Gastrocnemius medialis (tissue), 4 donors: ENCODE measurements at regions not wholly inside any gene's neighbourhood (a gene's known extent, or its start where the extent isn't known, plus 50 kb on each side); places are given as distances from the start of the nearest gene placed in this dataset.

ENCODE experiments used
- ATAC-seq, 2 donors: fragments of 150-250 bp; one replicate each; pipeline ENCODE4 v1.9.1; 2016
- DNase-seq, 2 donors: peaks; one replicate each; pipeline ENCODE4 v3.0.0-alpha.2; 2019
- H3K27ac ChIP-seq, 4 donors: fragments of 200-600 bp; sonication (generic); 1 replicate in 1 of 4; 2 replicates in 3 of 4; pipeline ENCODE4 v1.5.1; 2016 to 2018; ENCODE audit warnings: mild to moderate bottlenecking in 2 of 4, moderate library complexity in 1 of 4
- H3K27me3 ChIP-seq, 3 donors: fragments of 200-600 bp; sonication (generic) in 2 of 3; 1 replicate in 1 of 3; 2 replicates in 2 of 3; pipeline versions ENCODE4 v1.5.1 to v1.6.0; 2016 to 2019; ENCODE audit warnings: mild to moderate bottlenecking in 1 of 3, moderate library complexity in 1 of 3
- H3K36me3 ChIP-seq, 2 donors: fragments of 200-600 bp; sonication (generic) in 1 of 2; one replicate each; pipeline ENCODE4 v1.5.1; 2017 to 2018
- H3K4me1 ChIP-seq, 2 donors: fragments of 200-600 bp; sonication (generic) in 1 of 2; one replicate each; pipeline ENCODE4 v1.5.1; 2016 to 2017; ENCODE audit warnings: mild to moderate bottlenecking in 2 of 2
- H3K4me3 ChIP-seq, 4 donors: fragments of 200-600 bp; sonication (generic) in 3 of 4; 1 replicate in 1 of 4; 2 replicates in 3 of 4; pipeline ENCODE4 v1.5.1; 2016 to 2019; ENCODE audit warnings: mild to moderate bottlenecking in 2 of 4
- H3K9me3 ChIP-seq, 3 donors: fragments of 200-600 bp; sonication (generic) in 2 of 3; 1 replicate in 1 of 3; 2 replicates in 2 of 3; pipeline ENCODE4 v1.5.1; 2016 to 2019
- POLR2A ChIP-seq, 2 donors: fragments of 450-650 bp; IDR thresholded peaks; one replicate each; pipeline ENCODE4 v1.6.1; 2017; ENCODE audit warnings: antibody characterized with exemption in 2 of 2, mild to moderate bottlenecking in 2 of 2, moderate library complexity in 2 of 2
- in situ Hi-C, 4 donors: fragments of 200-750 bp; cut with MboI; loops; one replicate each; pipeline versions ENCODE4 v1.15.0 to v1.8.0; 2017; ENCODE audit warnings: low sequenced_read_pairs in 4 of 4
- intact Hi-C: fragments of 100-400 bp; cut with DNase I; formaldehyde crosslinking; loops from one replicate; pipeline ENCODE4 v1.15.1; 2023; ENCODE audit warnings: low total_unique reads
- TF ChIP-seq, protein P1 (sequence below), 5 experiments: fragments of 450-650 bp in 3 of 5; fragments of 200-600 bp in 2 of 5; sonication (generic) in 2 of 5; IDR thresholded peaks in 4 of 5; conservative IDR thresholded peaks in 1 of 5; 1 replicate in 4 of 5; 2 replicates in 1 of 5; pipeline ENCODE4 v1.5.1; 2016 to 2019; ENCODE audit warnings: antibody characterized with exemption in 5 of 5, mild to moderate bottlenecking in 3 of 5, moderate library complexity in 3 of 5

- no peak for TF ChIP-seq POLR2A (IDR thresholded peaks at IDR 0.05)
- TF ChIP-seq, protein P1, sequence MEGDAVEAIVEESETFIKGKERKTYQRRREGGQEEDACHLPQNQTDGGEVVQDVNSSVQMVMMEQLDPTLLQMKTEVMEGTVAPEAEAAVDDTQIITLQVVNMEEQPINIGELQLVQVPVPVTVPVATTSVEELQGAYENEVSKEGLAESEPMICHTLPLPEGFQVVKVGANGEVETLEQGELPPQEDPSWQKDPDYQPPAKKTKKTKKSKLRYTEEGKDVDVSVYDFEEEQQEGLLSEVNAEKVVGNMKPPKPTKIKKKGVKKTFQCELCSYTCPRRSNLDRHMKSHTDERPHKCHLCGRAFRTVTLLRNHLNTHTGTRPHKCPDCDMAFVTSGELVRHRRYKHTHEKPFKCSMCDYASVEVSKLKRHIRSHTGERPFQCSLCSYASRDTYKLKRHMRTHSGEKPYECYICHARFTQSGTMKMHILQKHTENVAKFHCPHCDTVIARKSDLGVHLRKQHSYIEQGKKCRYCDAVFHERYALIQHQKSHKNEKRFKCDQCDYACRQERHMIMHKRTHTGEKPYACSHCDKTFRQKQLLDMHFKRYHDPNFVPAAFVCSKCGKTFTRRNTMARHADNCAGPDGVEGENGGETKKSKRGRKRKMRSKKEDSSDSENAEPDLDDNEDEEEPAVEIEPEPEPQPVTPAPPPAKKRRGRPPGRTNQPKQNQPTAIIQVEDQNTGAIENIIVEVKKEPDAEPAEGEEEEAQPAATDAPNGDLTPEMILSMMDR (IDR thresholded peaks at IDR 0.05 in 4 of 5, conservative IDR thresholded peaks at IDR 0.05 in 1 of 5): no peak
- Histone ChIP-seq H3K4me1 (no peaks in the 10 kb centered on the region), H3K27me3 (no peaks in the 10 kb centered on the region), H3K27ac (no peak overlapping the region), H3K36me3 (no peaks in the 10 kb centered on the region), H3K9me3 (no peaks in the 10 kb centered on the region), H3K4me3 (no peak overlapping the region)
- ATAC-seq (no peak), DNase-seq (no peak)
- intact Hi-C loops (no loop called here), in situ Hi-C loops (no loop called here)
Observed at GRCh38 chr21:28426545-28426944, 566.1 kb downstream of the LTN1 start.

DNA sequence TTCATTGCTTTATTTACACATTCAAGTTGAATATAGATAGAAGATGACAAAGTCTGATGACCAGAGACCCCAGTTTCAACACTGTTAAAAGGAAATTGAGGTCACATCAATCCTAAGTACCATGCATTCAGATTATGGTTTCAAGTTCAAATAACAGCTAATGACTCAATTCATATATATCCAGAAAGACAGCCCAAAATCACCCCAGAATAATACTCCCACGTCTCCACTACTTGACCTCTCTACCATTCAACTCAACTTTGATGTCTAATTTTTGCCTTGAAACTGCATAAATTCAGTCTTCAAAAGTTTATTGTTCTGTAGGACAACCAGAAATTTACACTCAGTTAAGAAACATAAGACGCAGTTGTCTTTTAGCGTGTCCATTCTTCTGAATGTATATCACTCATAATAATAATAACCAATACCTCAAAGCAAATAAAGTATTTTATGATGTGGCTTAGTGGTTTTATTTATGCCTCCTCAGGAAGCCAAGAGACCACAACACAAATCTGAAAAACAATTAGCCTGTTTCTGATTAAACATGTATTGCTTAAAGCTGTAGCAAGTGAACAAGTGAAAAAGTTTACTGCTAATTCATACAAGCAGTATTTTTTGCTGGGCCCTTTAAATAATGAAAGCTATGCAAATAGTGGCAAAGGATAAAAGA lies 569.0 kb downstream of the LTN1 start:
- no peaks in the 10 kb centered on the region for H3K4me1 ChIP-seq

GRCh38 chr21:28421716-28422524 lies 570.8 kb downstream of the LTN1 start:
- Histone ChIP-seq H3K4me3 (no peak overlapping the region), H3K4me1 (no peaks in the 10 kb centered on the region), H3K27me3 (no peaks in the 10 kb centered on the region), H3K36me3 (no peaks in the 10 kb centered on the region), H3K9me3 (no peaks in the 10 kb centered on the region), H3K27ac (peak overlapping the region; percentile 31 to 54 (median 50))
- TF ChIP-seq, protein P1 (IDR thresholded peaks at IDR 0.05 in 4 of 5, conservative IDR thresholded peaks at IDR 0.05 in 1 of 5): no peak
- no peak for TF ChIP-seq POLR2A (IDR thresholded peaks at IDR 0.05)
- intact Hi-C loops (no loop called here), in situ Hi-C loops (no loop called here)
- ATAC-seq (peak; percentile 86), DNase-seq (peak; percentile 21 to 22)

More for the DNA sequence above, 569.0 kb downstream of the LTN1 start:
- Histone ChIP-seq H3K9me3 (no peaks in the 10 kb centered on the region), H3K27me3 (no peaks in the 10 kb centered on the region), H3K4me3 (no peak overlapping the region), H3K27ac (no peak overlapping the region), H3K36me3 (no peaks in the 10 kb centered on the region)
- in situ Hi-C loops (no loop called here), intact Hi-C loops (no loop called here)
- TF ChIP-seq, protein P1 (IDR thresholded peaks at IDR 0.05 in 4 of 5, conservative IDR thresholded peaks at IDR 0.05 in 1 of 5): no peak
- TF ChIP-seq POLR2A (IDR thresholded peaks at IDR 0.05): no peak
- DNase-seq (no peak), ATAC-seq (no peak)

GRCh38 chr21:28419811-28420210 lies 572.9 kb downstream of the LTN1 start:
- Histone ChIP-seq H3K4me3 (no peak overlapping the region), H3K36me3 (no peaks in the 10 kb centered on the region), H3K4me1 (no peaks in the 10 kb centered on the region), H3K27me3 (no peaks in the 10 kb centered on the region), H3K27ac (no peak overlapping the region), H3K9me3 (no peaks in the 10 kb centered on the region)
- intact Hi-C loops: no loop called here
- in situ Hi-C loops: no loop called here
- ATAC-seq (no peak), DNase-seq (no peak)
- TF ChIP-seq, protein P1 (IDR thresholded peaks at IDR 0.05 in 4 of 5, conservative IDR thresholded peaks at IDR 0.05 in 1 of 5): no peak
- no peak for TF ChIP-seq POLR2A (IDR thresholded peaks at IDR 0.05)
